Fibroblast of mammary gland (primary cell): ENCODE measurements at regions not wholly inside any gene's neighbourhood (a gene's known extent, or its start where the extent isn't known, plus 50 kb on each side); places are given as distances from the start of the nearest gene placed in this dataset.

Source experiments
- DNase-seq: peaks from one replicate; pipeline ENCODE4 v3.0.0-alpha.2; 2010; ENCODE audit warnings: low read depth
- H3K4me3 ChIP-seq: 2 replicates; pipeline ENCODE4 v1.5.1; 2011; ENCODE audit warnings: low read depth, mild to moderate bottlenecking, low read length, moderate library complexity; ENCODE audit not compliant: control insufficient read depth
- TF ChIP-seq, protein P1 (sequence below): conservative IDR thresholded peaks from 2 replicates; pipeline ENCODE4 v1.5.1; 2011; ENCODE audit warnings: low read depth, low read length, inconsistent platforms; ENCODE audit not compliant: control insufficient read depth, insufficient read depth

DNA sequence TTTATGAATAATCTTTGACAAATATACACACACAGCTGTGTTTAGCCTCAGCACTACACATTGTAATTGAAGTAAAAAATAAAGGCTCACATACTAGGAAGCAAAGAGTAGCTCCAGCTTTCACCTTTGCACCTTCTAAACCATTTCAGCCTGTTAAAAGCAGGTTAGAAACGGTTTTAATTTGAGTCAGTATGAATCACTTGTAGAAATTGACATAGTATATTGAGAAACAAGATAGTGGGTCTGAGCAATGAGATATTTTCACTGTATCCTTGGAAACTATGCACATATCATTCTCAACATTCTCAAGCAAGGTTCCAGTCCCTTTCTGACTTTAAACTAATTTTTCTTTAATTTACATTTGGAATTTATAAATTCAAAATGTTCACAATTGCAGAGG lies 380.3 kb downstream of the AASDHPPT start:
- TF ChIP-seq, protein P1, sequence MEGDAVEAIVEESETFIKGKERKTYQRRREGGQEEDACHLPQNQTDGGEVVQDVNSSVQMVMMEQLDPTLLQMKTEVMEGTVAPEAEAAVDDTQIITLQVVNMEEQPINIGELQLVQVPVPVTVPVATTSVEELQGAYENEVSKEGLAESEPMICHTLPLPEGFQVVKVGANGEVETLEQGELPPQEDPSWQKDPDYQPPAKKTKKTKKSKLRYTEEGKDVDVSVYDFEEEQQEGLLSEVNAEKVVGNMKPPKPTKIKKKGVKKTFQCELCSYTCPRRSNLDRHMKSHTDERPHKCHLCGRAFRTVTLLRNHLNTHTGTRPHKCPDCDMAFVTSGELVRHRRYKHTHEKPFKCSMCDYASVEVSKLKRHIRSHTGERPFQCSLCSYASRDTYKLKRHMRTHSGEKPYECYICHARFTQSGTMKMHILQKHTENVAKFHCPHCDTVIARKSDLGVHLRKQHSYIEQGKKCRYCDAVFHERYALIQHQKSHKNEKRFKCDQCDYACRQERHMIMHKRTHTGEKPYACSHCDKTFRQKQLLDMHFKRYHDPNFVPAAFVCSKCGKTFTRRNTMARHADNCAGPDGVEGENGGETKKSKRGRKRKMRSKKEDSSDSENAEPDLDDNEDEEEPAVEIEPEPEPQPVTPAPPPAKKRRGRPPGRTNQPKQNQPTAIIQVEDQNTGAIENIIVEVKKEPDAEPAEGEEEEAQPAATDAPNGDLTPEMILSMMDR, result no peak
- H3K4me3 ChIP-seq, result no peak overlapping the region
- peak; percentile 73 for DNase-seq

DNA sequence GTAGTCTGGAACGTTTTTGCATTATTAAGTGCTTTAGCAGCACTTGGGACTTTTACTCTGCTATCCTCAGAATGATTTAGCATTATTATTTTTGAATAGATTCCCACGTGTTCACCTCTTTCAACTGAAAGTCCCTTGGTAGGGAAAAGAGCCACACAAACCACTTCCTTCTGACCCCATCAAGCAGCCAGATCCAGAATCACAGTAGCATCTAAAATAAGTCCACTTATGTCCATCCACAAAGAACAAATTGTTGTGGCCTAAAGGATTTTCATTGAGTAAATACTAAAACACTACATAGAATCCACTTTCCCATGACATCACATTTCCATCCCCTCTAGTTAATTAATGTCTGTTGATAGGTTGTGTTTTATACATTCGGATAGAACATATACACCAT lies 381.7 kb downstream of the AASDHPPT start:
- TF ChIP-seq, protein P1, result no peak

DNA sequence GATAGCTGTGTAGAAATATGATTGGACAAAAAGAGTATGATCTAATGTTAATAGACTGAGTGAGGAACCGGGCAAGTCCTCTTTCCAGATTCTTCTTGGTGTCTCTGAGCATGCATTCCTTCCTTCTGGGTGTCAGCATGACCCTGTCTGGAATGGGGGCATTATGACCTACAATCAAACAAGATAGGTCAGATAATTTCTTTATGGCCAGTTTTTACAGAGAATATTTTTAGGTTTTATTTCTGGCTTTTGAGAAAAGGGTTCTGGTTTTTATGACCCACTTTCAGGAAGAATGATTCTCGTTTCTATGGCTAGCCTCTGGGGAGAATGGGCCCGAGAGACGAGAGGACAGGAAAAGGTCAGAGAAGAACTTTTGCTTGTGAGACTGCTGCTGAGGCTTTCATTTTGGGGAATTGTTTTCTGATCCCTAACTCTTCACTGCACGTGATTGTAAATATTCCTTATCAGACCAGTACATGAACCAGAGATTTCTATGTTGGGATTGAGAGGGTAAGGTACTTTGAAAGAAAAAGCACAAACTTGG lies 383.8 kb downstream of the AASDHPPT start:
- H3K4me3 ChIP-seq, result no peak overlapping the region
- no peak for DNase-seq
- TF ChIP-seq, protein P1, result no peak

More for the DNA sequence above, 381.7 kb downstream of the AASDHPPT start:
- no peak for DNase-seq
- no peak overlapping the region for H3K4me3 ChIP-seq

DNA sequence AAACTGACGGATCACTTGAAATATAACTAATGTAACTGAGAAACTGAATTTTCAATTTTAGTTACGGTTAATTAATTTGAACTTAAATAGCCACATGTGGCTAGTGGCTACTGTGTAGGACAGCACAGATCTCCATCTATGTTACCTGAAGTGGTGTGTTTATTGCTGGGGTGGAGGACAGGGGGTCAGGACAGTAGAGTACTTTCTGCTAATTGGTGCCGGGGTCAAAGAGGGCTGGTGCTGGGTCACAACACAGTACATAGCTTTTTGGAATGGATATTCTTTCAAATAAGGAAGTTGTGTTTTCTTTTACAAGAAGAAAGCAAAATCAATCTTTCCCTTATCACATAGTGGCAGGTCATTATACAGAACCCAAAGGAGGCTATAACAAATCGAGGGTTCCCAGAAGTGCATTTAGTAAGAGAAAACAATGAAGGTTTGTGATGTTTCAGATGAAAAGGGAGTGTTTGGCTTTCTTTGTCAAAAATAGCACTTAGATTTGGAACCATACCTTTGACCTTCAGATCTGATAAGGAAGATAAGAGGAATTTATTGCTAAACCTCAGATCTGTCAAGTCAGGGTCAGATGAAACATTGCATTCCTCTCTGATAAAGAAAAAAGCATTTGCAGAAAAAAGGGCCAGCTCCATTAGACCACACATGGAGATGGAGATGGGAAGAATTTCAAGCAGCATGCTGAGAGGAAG lies 384.5 kb downstream of the AASDHPPT start:
- TF ChIP-seq, protein P1, result no peak
- DNase-seq, result no peak

DNA sequence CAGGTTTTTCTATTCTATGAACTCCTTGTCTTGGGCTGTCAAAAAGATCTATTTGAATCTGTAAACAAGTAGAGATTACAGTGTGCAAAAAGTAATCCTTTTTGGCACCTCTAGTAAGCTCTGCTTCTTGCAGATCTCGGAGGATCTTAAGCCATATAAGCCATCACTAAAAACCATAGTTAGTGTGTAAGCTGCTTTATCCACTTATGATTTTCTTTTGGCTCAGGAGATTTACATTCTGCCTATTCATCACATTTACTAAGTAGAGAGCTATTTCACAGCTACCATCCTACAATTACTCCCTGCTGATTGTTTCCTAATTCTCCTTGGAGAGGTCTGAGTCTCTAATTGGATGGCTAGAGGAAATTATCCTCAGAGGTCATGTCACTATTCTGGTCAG lies 385.7 kb downstream of the AASDHPPT start:
- no peak for DNase-seq
- TF ChIP-seq, protein P1, result no peak
- H3K4me3 ChIP-seq, result no peak overlapping the region

More for the DNA sequence above, 384.5 kb downstream of the AASDHPPT start:
- no peak overlapping the region for H3K4me3 ChIP-seq

DNA sequence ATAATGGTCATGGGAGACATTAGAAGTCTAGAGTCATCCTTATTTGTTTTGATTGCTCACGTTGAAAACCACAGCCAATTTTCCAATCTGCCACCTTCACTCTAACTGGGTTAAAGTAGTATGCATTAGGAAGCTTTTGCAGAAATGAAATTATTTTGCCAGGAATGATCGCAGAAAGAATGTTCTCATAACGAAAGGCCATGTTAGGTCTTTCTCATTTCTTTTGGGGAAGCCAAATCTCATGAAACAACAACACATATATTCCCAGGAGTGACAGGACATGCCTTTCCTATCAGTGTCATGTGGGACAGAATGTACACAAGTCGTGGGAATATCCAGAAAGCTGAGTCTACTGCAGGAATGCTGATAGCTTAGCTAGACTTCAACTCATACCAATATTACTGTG lies 386.3 kb downstream of the AASDHPPT start:
- peak; percentile 77 for DNase-seq
- TF ChIP-seq, protein P1, result no peak
- H3K4me3 ChIP-seq, result no peak overlapping the region
